Brain microvascular endothelial cell (primary cell): ENCODE measurements at regions not wholly inside any gene's neighbourhood (a gene's known extent, or its start where the extent isn't known, plus 50 kb on each side); places are given as distances from the start of the nearest gene placed in this dataset.

Experiments
- DNase-seq: peaks from one replicate; pipeline ENCODE4 v3.0.0-alpha.2; 2020
- H3K27ac ChIP-seq: fragments of 250-450 bp; sonication (Bioruptor Pico); 2 replicates; pipeline ENCODE4 v1.5.1; 2020; ENCODE audit warnings: mild to moderate bottlenecking, moderate library complexity
- H3K27me3 ChIP-seq: fragments of 250-450 bp; sonication (Bioruptor Pico); replicated peaks from 2 replicates; pipeline ENCODE4 v1.5.1; 2020; ENCODE audit warnings: mild to moderate bottlenecking
- H3K36me3 ChIP-seq: fragments of 250-450 bp; sonication (Bioruptor Pico); replicated peaks from 2 replicates; pipeline ENCODE4 v1.5.1; 2020; ENCODE audit warnings: mild to moderate bottlenecking
- H3K4me3 ChIP-seq: 2 replicates; pipeline ENCODE4 v1.5.1; 2011; ENCODE audit warnings: low read depth, mild to moderate bottlenecking, control low read depth, low read length, moderate library complexity
- in situ Hi-C: cut with HindIII; loops from 2 replicates; pipeline ENCODE4 v1.10.0; 2017; ENCODE audit warnings: low sequenced_read_pairs, low pct_ligation_motif_present
- TF ChIP-seq, protein P1 (sequence below): IDR thresholded peaks from 2 replicates; pipeline ENCODE4 v1.5.1; 2011; ENCODE audit warnings: low read depth, mild to moderate bottlenecking, moderate library complexity, low read length, control low read depth, inconsistent platforms; ENCODE audit errors: missing control alignments

DNA sequence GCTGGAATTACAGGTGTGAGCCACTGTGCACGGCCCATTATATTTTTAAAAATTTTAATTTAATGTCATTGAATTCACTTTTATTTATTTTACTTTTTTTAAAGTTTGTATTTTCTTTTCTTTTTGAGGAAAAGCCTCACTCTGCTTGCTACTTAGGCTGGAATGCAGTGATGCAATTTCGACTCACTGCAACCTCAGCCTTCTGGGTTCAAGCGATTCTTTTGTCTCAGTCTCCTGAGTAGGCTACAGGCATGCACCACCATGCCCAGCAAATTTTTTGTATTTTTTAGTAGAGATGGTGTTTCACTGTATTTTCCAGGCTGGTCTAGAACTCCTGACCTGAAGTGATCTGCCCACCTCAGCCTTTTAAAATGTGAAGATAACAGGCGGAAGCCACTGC, 277.5 kb upstream of the HSFY2 start:
- no peak for DNase-seq
- no peak overlapping the region for H3K4me3 ChIP-seq
- no peaks in the 10 kb centered on the region for H3K36me3 ChIP-seq
- in situ Hi-C loops: no loop called here
- H3K27me3 ChIP-seq: no peaks in the 10 kb centered on the region
- H3K27ac ChIP-seq: no peak overlapping the region
- TF ChIP-seq, protein P1, sequence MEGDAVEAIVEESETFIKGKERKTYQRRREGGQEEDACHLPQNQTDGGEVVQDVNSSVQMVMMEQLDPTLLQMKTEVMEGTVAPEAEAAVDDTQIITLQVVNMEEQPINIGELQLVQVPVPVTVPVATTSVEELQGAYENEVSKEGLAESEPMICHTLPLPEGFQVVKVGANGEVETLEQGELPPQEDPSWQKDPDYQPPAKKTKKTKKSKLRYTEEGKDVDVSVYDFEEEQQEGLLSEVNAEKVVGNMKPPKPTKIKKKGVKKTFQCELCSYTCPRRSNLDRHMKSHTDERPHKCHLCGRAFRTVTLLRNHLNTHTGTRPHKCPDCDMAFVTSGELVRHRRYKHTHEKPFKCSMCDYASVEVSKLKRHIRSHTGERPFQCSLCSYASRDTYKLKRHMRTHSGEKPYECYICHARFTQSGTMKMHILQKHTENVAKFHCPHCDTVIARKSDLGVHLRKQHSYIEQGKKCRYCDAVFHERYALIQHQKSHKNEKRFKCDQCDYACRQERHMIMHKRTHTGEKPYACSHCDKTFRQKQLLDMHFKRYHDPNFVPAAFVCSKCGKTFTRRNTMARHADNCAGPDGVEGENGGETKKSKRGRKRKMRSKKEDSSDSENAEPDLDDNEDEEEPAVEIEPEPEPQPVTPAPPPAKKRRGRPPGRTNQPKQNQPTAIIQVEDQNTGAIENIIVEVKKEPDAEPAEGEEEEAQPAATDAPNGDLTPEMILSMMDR: no peak

DNA sequence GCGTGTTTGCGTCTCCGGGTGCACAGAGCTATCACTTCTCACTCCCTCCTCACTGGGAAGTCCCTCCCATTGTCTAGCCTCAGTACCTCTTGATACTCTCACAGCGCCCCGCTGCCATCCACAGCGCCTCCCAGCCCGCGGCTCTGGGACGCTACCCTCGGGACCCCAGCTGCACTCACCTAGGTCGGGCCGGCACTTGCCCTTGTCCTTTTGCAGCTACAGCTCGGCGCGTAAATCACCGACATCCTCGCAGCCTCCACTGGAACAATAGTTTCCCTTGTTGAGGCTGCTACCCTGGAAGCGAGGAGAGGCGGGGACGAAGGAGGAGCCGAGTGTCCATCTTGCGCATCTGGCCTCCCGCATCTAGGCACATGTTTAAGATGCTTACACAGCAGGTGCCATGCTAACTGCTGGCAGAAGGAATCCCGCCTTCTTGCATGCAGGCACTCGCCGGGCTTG, 269.5 kb upstream of the HSFY2 start:
- TF ChIP-seq, protein P1: no peak
- no peak for DNase-seq
- in situ Hi-C loops: no loop called here
- no peaks in the 10 kb centered on the region for H3K36me3 ChIP-seq
- no peak overlapping the region for H3K27ac ChIP-seq
- no peaks in the 10 kb centered on the region for H3K27me3 ChIP-seq
- no peak overlapping the region for H3K4me3 ChIP-seq

DNA sequence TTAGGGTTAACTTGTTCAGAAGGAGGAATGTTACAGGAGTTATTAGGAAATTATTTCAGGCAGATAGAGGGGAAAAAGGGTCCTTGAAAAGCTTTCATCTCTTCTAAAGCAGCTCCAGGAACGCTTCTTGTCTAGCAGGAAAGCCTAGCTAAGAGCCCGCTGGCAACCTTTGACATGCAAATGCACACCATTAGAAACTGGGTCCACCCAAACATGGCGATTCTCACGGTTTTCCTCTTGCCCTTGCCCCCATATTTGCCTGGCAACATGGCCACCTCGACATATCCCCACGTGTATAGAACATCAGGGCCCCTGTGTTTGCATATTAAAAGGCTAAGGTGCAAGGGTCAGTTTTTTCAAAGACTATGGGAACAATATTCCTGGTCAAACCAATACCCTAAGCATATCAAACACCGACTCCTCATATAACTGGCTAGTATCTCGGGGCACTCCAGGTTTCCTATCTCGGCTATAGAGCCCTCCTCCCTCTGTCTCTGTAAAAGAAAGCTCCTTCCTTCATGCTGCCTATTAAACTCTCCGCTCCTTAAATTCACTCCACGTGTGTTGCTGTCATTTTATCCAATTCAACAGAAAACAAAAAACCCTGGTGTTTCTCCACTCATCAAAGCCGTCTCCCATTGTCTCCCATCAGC, 268.9 kb upstream of the HSFY2 start:
- in situ Hi-C loops: no loop called here

DNA sequence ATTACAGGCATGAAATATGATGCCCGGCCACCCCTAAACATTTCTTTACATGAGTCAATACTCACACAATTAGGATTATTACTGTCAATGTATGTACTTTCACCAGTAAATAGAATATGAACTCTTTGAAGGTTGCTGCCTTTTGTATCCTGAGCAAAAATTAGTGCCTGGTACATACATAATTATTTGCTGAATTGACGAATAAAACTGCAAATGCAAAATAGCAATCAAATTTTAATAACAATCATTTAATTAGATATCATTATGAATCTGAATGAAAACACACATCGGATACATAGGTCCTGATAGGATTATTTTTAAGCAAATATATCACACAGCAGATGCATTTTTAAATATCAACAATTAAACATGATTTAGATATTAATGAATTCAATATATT, 253.1 kb upstream of the HSFY2 start:
- TF ChIP-seq, protein P1: no peak
- no peaks in the 10 kb centered on the region for H3K27me3 ChIP-seq
- DNase-seq: no peak
- no peak overlapping the region for H3K4me3 ChIP-seq
- H3K36me3 ChIP-seq: no peaks in the 10 kb centered on the region
- in situ Hi-C loops: no loop called here
- no peak overlapping the region for H3K27ac ChIP-seq

More for the DNA sequence above, 268.9 kb upstream of the HSFY2 start:
- DNase-seq: no peak
- TF ChIP-seq, protein P1: no peak
- Histone ChIP-seq H3K27me3 (no peaks in the 10 kb centered on the region), H3K27ac (no peak overlapping the region), H3K36me3 (no peaks in the 10 kb centered on the region), H3K4me3 (no peak overlapping the region)

DNA sequence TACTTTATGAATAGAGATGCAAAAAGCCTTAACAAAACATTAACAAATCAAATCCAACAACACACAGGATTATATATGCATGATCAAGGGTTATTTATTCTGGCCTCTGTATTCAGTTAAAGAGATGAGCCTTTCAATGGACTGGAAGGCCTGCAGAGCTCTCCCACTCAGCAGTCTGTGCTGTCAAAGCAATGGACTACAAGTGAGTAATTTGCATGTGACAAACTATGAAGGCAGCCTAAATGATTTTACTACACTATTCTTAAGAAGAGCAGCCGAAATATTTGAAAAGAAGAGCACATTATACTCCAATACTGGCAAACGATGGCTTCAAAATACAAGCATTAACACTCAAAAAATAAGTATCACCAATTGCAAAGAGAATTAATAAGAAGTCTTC, 250.4 kb upstream of the HSFY2 start:
- no peak for DNase-seq
- H3K27ac ChIP-seq: no peak overlapping the region
- TF ChIP-seq, protein P1: no peak
- no peaks in the 10 kb centered on the region for H3K36me3 ChIP-seq
- H3K27me3 ChIP-seq: no peaks in the 10 kb centered on the region
- in situ Hi-C loops: no loop called here
- H3K4me3 ChIP-seq: no peak overlapping the region

DNA sequence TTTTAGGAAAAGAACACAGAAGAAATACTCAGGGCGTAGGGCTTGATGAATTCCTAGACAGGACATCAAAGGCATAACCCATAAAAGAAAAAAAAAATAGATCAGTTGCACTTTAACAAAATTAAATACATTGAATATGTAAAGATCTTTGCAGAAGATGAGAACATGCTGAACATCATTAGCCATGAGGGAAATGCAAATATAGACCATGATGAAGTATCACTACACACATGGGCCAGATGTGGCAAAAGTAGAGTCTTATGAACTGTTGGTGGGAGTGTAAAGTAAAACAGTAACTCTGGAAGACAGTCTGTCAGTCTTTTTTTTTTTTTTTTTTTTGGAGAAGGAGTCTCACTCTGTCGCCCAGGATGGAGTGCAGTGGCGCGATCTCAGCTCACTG, 246.7 kb upstream of the HSFY2 start:
- H3K36me3 ChIP-seq: no peaks in the 10 kb centered on the region
- H3K27me3 ChIP-seq: no peaks in the 10 kb centered on the region
- TF ChIP-seq, protein P1: no peak
- no peak for DNase-seq
- H3K27ac ChIP-seq: no peak overlapping the region
- in situ Hi-C loops: no loop called here
- no peak overlapping the region for H3K4me3 ChIP-seq
